ENCODE measurements at regions not wholly inside any gene's neighbourhood (a gene's known extent, or its start where the extent isn't known, plus 50 kb on each side); places are given as distances from the start of the nearest gene placed in this dataset.

GRCh38 chr9:13377171-13377925, 97.9 kb upstream of the MPDZ start:
- TF ChIP-seq CTCF (IDR thresholded peaks at IDR 0.05): no peak
- no peak for TF ChIP-seq POLR2A (IDR thresholded peaks at IDR 0.05; ENCODE audit: low read depth)

Measured in esophagus muscularis mucosa (tissue), 3 donors.